HepG2 (cell line): ENCODE measurements at regions not wholly inside any gene's neighbourhood (a gene's known extent, or its start where the extent isn't known, plus 50 kb on each side); places are given as distances from the start of the nearest gene placed in this dataset.

Source experiments
- DR1 ChIP-seq: sonication (generic); formaldehyde crosslinking; IDR thresholded peaks from 2 replicates; pipeline ENCODE4 v1.8.0; 2021; ENCODE audit warnings: mild to moderate bottlenecking, missing genetic modification reagents, inconsistent platforms
- ETV5 ChIP-seq: IDR thresholded peaks from 2 replicates; pipeline ENCODE4 v1.6.1; 2018; ENCODE audit warnings: missing biosample characterization, missing genetic modification reagents, inconsistent platforms, borderline replicate concordance
- HMG20B ChIP-seq: conservative IDR thresholded peaks from 2 replicates; pipeline ENCODE4 v1.6.1; 2016; ENCODE audit warnings: missing genetic modification reagents, missing compliant biosample characterization
- POLR2A ChIP-seq, 2 experiments: IDR thresholded peaks; 2 replicates each; pipeline ENCODE4 v1.6.1; 2011; ENCODE audit warnings: low read depth in 2 of 2, low read length in 2 of 2, mild to moderate bottlenecking in 1 of 2, moderate library complexity in 1 of 2; ENCODE audit not compliant: insufficient read depth in 1 of 2

- no peak for TF ChIP-seq ETV5 (CRISPR knock-in tag)
- TF ChIP-seq HMG20B (CRISPR knock-in tag): no peak
- no peak for TF ChIP-seq POLR2A (IDR thresholded peaks at IDR 0.05; ENCODE audit: insufficient read depth in 1 of 2, low read depth in 2 of 2, low read length in 2 of 2)
- TF ChIP-seq DR1 (CRISPR knock-in tag): no peak
Observed at GRCh38 chr3:40827942-40828688, 303.4 kb downstream of the ZNF621 start.
